ENCODE measurements at regions not wholly inside any gene's neighbourhood (a gene's known extent, or its start where the extent isn't known, plus 50 kb on each side); places are given as distances from the start of the nearest gene placed in this dataset.

DNA sequence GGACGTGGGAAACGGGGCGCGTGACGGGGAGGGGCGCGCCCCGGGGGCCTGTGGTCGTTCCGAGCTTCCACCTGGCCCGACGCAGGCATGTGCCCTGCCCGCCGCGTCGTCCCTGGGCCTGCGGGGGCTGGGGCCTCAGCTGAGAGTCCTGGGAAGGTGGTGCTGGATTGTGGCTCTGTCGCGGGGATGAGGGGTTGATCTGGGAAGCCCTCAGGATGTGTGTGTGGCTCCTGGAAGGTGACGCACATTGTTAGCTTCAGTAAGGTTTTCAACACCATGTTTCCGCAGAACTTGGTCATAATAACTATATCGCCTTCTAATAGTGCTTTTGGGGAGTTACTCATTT lies 589.1 kb downstream of the MTRR start:
- peak in 1 of 3 donors; percentile 1 for DNase-seq
- Histone ChIP-seq H3K4me3 (ENCODE audit: insufficient read depth, low read depth, low read length, poor library complexity, severe bottlenecking) (peak overlapping the region; percentile 49), H3K36me3 (ENCODE audit: control insufficient read depth, insufficient read depth, low read length) (no peaks in the 10 kb centered on the region), H3K27ac (ENCODE audit: insufficient read depth, low read length, poor library complexity, severe bottlenecking) (peak overlapping the region; percentile 19), H3K4me1 (ENCODE audit: control insufficient read depth, insufficient read depth, low read length, poor library complexity, severe bottlenecking) (no peaks in the 10 kb centered on the region), H3K27me3 (replicated peaks; ENCODE audit: control insufficient read depth, insufficient read depth, low read length, poor library complexity, severe bottlenecking) (no peaks in the 10 kb centered on the region), H3K9me3 (ENCODE audit: control insufficient read depth, low read length) (no peaks in the 10 kb centered on the region)

DNA sequence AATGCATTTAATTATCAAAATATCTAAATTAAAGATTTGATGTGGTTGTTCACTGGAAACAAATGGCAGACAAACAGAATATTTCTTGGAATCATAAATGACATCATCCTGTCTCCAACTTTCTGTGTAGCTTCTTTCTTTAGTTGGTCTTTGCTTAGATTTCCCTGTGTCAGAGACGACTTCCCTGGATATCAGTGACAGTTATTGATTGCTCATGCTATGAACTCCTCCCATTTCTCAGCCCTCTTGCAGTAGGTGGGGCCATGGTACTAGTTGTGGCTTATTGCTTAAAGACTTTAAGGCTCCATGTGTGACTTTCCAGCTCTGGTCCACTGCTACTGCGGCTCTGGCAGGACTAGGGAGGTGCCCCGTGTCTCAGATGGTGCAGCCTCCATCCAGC lies 592.6 kb downstream of the MTRR start:
- no peak for DNase-seq
- H3K27me3 ChIP-seq (replicated peaks; ENCODE audit: control insufficient read depth, insufficient read depth, low read length, poor library complexity, severe bottlenecking): no peaks in the 10 kb centered on the region
- H3K4me1 ChIP-seq (ENCODE audit: control insufficient read depth, insufficient read depth, low read length, poor library complexity, severe bottlenecking): no peaks in the 10 kb centered on the region
- no peak overlapping the region for H3K27ac ChIP-seq (ENCODE audit: insufficient read depth, low read length, poor library complexity, severe bottlenecking)
- no peaks in the 10 kb centered on the region for H3K9me3 ChIP-seq (ENCODE audit: control insufficient read depth, low read length)
- no peaks in the 10 kb centered on the region for H3K36me3 ChIP-seq (ENCODE audit: control insufficient read depth, insufficient read depth, low read length)
- no peak overlapping the region for H3K4me3 ChIP-seq (ENCODE audit: insufficient read depth, low read depth, low read length, poor library complexity, severe bottlenecking)

DNA sequence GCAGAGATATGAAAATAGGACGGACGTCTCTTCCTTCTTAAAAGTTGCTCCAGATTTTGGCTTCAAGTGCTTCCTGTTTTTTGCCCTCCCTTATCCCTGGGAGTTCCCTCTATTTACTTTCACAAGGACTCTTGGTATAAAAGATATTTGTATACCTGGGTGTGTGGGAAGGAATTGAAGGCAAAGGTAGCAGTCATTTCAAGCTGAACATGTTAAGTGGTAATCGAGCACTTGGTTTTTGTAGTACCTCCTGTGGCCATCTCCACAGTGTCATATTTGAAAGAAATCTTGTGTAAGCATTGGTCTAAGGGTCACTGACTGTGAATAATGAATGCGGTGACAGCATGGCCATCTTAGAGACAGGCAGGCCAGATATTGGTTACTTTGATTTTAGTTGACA lies 593.6 kb downstream of the MTRR start:
- Histone ChIP-seq H3K9me3 (ENCODE audit: control insufficient read depth, low read length) (no peaks in the 10 kb centered on the region), H3K36me3 (ENCODE audit: control insufficient read depth, insufficient read depth, low read length) (no peaks in the 10 kb centered on the region), H3K4me3 (ENCODE audit: insufficient read depth, low read depth, low read length, poor library complexity, severe bottlenecking) (no peak overlapping the region), H3K4me1 (ENCODE audit: control insufficient read depth, insufficient read depth, low read length, poor library complexity, severe bottlenecking) (no peaks in the 10 kb centered on the region), H3K27ac (ENCODE audit: insufficient read depth, low read length, poor library complexity, severe bottlenecking) (no peak overlapping the region), H3K27me3 (replicated peaks; ENCODE audit: control insufficient read depth, insufficient read depth, low read length, poor library complexity, severe bottlenecking) (no peaks in the 10 kb centered on the region)
- DNase-seq: no peak

GRCh38 chr5:8470489-8470888 lies 601.5 kb downstream of the MTRR start:
- Histone ChIP-seq H3K36me3 (ENCODE audit: control insufficient read depth, insufficient read depth, low read length) (no peaks in the 10 kb centered on the region), H3K9me3 (ENCODE audit: control insufficient read depth, low read length) (no peaks in the 10 kb centered on the region), H3K4me1 (ENCODE audit: control insufficient read depth, insufficient read depth, low read length, poor library complexity, severe bottlenecking) (no peaks in the 10 kb centered on the region), H3K4me3 (ENCODE audit: insufficient read depth, low read depth, low read length, poor library complexity, severe bottlenecking) (no peak overlapping the region), H3K27me3 (replicated peaks; ENCODE audit: control insufficient read depth, insufficient read depth, low read length, poor library complexity, severe bottlenecking) (no peaks in the 10 kb centered on the region), H3K27ac (ENCODE audit: insufficient read depth, low read length, poor library complexity, severe bottlenecking) (no peak overlapping the region)
- DNase-seq: no peak

DNA sequence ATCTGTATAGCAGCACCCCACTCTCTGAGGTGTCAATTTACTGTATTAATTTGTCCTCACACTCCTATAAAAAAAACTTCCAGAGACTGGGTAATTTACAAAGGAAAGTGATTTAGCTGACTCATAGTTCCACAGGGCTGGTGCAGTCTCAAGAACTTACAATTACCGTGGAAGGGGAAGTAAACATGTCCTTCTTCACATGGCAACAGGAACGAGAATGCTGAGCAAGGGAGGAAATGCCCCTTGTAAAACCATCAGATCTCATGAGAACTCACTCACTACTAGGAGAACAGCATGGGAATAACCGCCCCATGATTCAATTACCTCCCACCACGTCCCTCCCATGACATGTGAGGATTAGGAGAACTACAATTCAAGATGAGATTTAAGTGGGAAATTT lies 602.6 kb downstream of the MTRR start:
- H3K4me1 ChIP-seq (ENCODE audit: control insufficient read depth, insufficient read depth, low read length, poor library complexity, severe bottlenecking): no peaks in the 10 kb centered on the region
- H3K4me3 ChIP-seq (ENCODE audit: insufficient read depth, low read depth, low read length, poor library complexity, severe bottlenecking): no peak overlapping the region
- DNase-seq: no peak
- H3K9me3 ChIP-seq (ENCODE audit: control insufficient read depth, low read length): no peaks in the 10 kb centered on the region
- H3K27me3 ChIP-seq (replicated peaks; ENCODE audit: control insufficient read depth, insufficient read depth, low read length, poor library complexity, severe bottlenecking): no peaks in the 10 kb centered on the region
- H3K36me3 ChIP-seq (ENCODE audit: control insufficient read depth, insufficient read depth, low read length): no peaks in the 10 kb centered on the region
- H3K27ac ChIP-seq (ENCODE audit: insufficient read depth, low read length, poor library complexity, severe bottlenecking): no peak overlapping the region

- DNase-seq: no peak
- Histone ChIP-seq H3K27ac (ENCODE audit: insufficient read depth, low read length, poor library complexity, severe bottlenecking) (no peak overlapping the region), H3K9me3 (ENCODE audit: control insufficient read depth, low read length) (no peaks in the 10 kb centered on the region), H3K27me3 (replicated peaks; ENCODE audit: control insufficient read depth, insufficient read depth, low read length, poor library complexity, severe bottlenecking) (no peaks in the 10 kb centered on the region), H3K36me3 (ENCODE audit: control insufficient read depth, insufficient read depth, low read length) (no peaks in the 10 kb centered on the region), H3K4me1 (ENCODE audit: control insufficient read depth, insufficient read depth, low read length, poor library complexity, severe bottlenecking) (no peaks in the 10 kb centered on the region), H3K4me3 (ENCODE audit: insufficient read depth, low read depth, low read length, poor library complexity, severe bottlenecking) (no peak overlapping the region)
Observed at GRCh38 chr5:8473016-8473415, 604.1 kb downstream of the MTRR start.

GRCh38 chr5:8473827-8474568 lies 605.0 kb downstream of the MTRR start:
- no peaks in the 10 kb centered on the region for H3K4me1 ChIP-seq (ENCODE audit: control insufficient read depth, insufficient read depth, low read length, poor library complexity, severe bottlenecking)
- H3K36me3 ChIP-seq (ENCODE audit: control insufficient read depth, insufficient read depth, low read length): no peaks in the 10 kb centered on the region
- no peak overlapping the region for H3K27ac ChIP-seq (ENCODE audit: insufficient read depth, low read length, poor library complexity, severe bottlenecking)
- H3K4me3 ChIP-seq (ENCODE audit: insufficient read depth, low read depth, low read length, poor library complexity, severe bottlenecking): no peak overlapping the region
- DNase-seq: no peak
- H3K9me3 ChIP-seq (ENCODE audit: control insufficient read depth, low read length): no peaks in the 10 kb centered on the region
- no peaks in the 10 kb centered on the region for H3K27me3 ChIP-seq (replicated peaks; ENCODE audit: control insufficient read depth, insufficient read depth, low read length, poor library complexity, severe bottlenecking)

DNA sequence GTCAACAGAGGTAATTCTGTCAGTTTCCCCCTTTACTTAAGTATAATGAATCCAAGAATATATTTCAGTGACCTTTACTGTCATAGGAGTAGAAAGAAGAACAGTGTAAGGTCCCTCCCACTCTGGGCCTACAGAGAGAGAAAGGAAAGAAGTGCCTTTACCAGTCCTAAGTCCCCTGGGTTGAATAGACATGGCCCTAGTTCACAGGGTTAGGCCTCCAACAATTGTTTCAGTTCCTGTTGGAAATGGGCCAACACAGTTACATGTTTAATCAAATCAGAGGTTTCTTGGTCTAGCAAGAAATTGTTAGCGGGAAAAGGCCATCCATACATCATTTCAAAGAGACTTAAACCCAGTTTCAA lies 605.6 kb downstream of the MTRR start:
- Histone ChIP-seq H3K36me3 (ENCODE audit: control insufficient read depth, insufficient read depth, low read length) (no peaks in the 10 kb centered on the region), H3K4me3 (ENCODE audit: insufficient read depth, low read depth, low read length, poor library complexity, severe bottlenecking) (no peak overlapping the region), H3K27me3 (replicated peaks; ENCODE audit: control insufficient read depth, insufficient read depth, low read length, poor library complexity, severe bottlenecking) (no peaks in the 10 kb centered on the region), H3K9me3 (ENCODE audit: control insufficient read depth, low read length) (no peaks in the 10 kb centered on the region), H3K27ac (ENCODE audit: insufficient read depth, low read length, poor library complexity, severe bottlenecking) (no peak overlapping the region), H3K4me1 (ENCODE audit: control insufficient read depth, insufficient read depth, low read length, poor library complexity, severe bottlenecking) (no peaks in the 10 kb centered on the region)
- no peak for DNase-seq

DNA sequence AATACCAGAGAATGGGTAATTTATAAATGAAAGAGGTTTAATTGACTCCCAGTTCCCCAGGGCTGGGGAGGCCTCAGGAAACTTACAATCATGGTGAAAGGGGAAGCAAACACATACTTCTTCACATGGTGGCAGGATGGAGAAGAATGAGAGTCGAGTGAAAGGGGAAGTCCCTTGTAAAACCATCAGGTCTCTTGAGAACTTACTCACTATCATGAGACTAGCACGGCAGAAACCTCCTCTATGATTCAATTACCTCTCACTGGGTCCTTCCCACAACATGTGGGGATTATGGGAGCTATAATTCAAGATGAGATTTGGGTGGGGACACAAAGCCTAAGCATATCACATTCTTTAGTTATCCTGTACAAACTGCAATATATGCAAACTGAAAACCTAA lies 609.4 kb downstream of the MTRR start:
- H3K4me1 ChIP-seq (ENCODE audit: control insufficient read depth, insufficient read depth, low read length, poor library complexity, severe bottlenecking): no peaks in the 10 kb centered on the region
- H3K9me3 ChIP-seq (ENCODE audit: control insufficient read depth, low read length): no peaks in the 10 kb centered on the region
- H3K27ac ChIP-seq (ENCODE audit: insufficient read depth, low read length, poor library complexity, severe bottlenecking): no peak overlapping the region
- no peak overlapping the region for H3K4me3 ChIP-seq (ENCODE audit: insufficient read depth, low read depth, low read length, poor library complexity, severe bottlenecking)
- no peaks in the 10 kb centered on the region for H3K27me3 ChIP-seq (replicated peaks; ENCODE audit: control insufficient read depth, insufficient read depth, low read length, poor library complexity, severe bottlenecking)
- DNase-seq: no peak
- no peaks in the 10 kb centered on the region for H3K36me3 ChIP-seq (ENCODE audit: control insufficient read depth, insufficient read depth, low read length)

- no peak for DNase-seq
- H3K36me3 ChIP-seq (ENCODE audit: control insufficient read depth, insufficient read depth, low read length): no peaks in the 10 kb centered on the region
- no peaks in the 10 kb centered on the region for H3K27me3 ChIP-seq (replicated peaks; ENCODE audit: control insufficient read depth, insufficient read depth, low read length, poor library complexity, severe bottlenecking)
- H3K4me3 ChIP-seq (ENCODE audit: insufficient read depth, low read depth, low read length, poor library complexity, severe bottlenecking): no peak overlapping the region
- H3K27ac ChIP-seq (ENCODE audit: insufficient read depth, low read length, poor library complexity, severe bottlenecking): no peak overlapping the region
- H3K4me1 ChIP-seq (ENCODE audit: control insufficient read depth, insufficient read depth, low read length, poor library complexity, severe bottlenecking): no peaks in the 10 kb centered on the region
- no peaks in the 10 kb centered on the region for H3K9me3 ChIP-seq (ENCODE audit: control insufficient read depth, low read length)
Observed at GRCh38 chr5:8481007-8481406, 612.1 kb downstream of the MTRR start.

Data from effector memory CD4-positive, alpha-beta T cell (primary cell).